SH-SY5Y (cell line): ENCODE measurements at regions not wholly inside any gene's neighbourhood (a gene's known extent, or its start where the extent isn't known, plus 50 kb on each side); places are given as distances from the start of the nearest gene placed in this dataset.

Source experiments
- GATA2 ChIP-seq: IDR thresholded peaks from 2 replicates; pipeline ENCODE4 v1.6.1; 2011; ENCODE audit warnings: mild to moderate bottlenecking, low read depth, low read length
- GATA3 ChIP-seq: IDR thresholded peaks from 2 replicates; pipeline ENCODE4 v1.6.1; 2011; ENCODE audit warnings: low read depth, mild to moderate bottlenecking, low read length, moderate library complexity

DNA sequence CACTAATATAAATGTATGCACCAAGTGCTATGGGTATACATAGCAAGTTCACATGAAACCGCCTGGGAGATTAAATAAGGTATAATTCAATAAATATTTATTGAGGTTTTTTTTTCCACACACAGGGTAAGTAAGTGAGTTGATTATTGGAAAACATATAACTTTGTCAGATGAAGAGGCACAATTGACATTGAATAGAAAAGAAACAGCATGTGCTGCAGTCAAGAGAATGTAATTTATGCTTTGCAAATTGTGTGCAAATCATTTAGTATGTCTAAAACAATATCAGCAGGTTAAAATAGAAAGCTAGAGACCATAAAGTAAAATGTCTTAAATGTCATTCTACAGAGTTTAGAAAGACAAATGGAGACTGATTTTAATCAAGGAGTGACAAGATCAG is 560.0 kb downstream of the AMY1C start:
- TF ChIP-seq GATA3, result no peak
- no peak for TF ChIP-seq GATA2
